ENCODE measurements at regions not wholly inside any gene's neighbourhood (a gene's known extent, or its start where the extent isn't known, plus 50 kb on each side); places are given as distances from the start of the nearest gene placed in this dataset.

DNA sequence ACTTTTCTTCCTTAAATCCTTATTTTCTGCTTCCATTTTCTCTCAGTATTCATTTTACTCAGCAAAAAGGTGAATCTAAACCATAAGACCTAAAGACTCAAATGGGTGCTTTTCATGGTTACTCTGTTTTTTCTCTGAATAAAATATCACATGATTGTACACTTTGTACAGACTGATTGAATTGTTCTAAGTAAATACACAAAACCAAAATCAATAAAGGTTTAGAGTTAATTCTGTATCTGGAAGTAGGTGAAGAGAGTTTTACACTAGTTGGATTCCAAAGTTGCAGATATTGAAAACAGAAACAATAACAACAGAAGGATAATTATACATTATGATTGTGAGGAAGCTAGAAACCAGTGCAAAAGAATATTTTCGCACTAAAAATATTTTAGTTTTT lies 546.2 kb downstream of the TUSC7 start:
- no peaks in the 10 kb centered on the region for H3K4me1 ChIP-seq
- no peaks in the 10 kb centered on the region for H3K9me3 ChIP-seq
- no peak for DNase-seq
- WGBS, 5 donors, result 85 to 94% (median 89%) methylated on average over 1 of the region's 1 CpG
- no peak overlapping the region for H3K27ac ChIP-seq
- no peaks in the 10 kb centered on the region for H3K27me3 ChIP-seq
- no peak overlapping the region for H3K4me3 ChIP-seq
- TF ChIP-seq, protein P1, sequence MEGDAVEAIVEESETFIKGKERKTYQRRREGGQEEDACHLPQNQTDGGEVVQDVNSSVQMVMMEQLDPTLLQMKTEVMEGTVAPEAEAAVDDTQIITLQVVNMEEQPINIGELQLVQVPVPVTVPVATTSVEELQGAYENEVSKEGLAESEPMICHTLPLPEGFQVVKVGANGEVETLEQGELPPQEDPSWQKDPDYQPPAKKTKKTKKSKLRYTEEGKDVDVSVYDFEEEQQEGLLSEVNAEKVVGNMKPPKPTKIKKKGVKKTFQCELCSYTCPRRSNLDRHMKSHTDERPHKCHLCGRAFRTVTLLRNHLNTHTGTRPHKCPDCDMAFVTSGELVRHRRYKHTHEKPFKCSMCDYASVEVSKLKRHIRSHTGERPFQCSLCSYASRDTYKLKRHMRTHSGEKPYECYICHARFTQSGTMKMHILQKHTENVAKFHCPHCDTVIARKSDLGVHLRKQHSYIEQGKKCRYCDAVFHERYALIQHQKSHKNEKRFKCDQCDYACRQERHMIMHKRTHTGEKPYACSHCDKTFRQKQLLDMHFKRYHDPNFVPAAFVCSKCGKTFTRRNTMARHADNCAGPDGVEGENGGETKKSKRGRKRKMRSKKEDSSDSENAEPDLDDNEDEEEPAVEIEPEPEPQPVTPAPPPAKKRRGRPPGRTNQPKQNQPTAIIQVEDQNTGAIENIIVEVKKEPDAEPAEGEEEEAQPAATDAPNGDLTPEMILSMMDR (IDR thresholded peaks at IDR 0.05), result no peak
- TF ChIP-seq POLR2A (IDR thresholded peaks at IDR 0.05) (no peak), POLR2AphosphoS5 (IDR thresholded peaks at IDR 0.05) (no peak), EP300 (IDR thresholded peaks at IDR 0.05) (no peak)
- intact Hi-C loops (cut with DNase I; ENCODE audit: low total_unique reads), result no loop called here
- no peaks in the 10 kb centered on the region for H3K36me3 ChIP-seq

DNA sequence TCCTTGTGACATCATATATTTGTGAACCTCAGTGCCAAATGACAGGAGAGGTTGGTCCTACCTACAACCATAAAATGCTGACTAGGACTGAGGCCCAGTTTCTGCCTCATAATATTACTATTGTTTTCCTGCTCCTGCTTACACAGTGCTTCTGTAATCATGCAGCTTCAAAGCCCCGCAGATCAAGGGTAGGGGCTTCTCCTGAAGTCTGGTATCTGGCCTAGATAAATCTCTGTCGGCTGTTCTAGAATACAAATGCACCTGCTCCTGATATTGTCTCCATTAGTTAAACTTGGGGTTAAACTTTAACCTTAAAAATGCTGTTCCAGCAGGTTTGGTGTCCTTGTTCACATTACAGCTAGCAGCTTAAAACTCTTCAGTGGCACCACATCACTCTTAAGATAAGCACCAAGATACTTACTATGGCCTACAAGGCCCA lies 552.4 kb downstream of the TUSC7 start:
- DNase-seq, result peak in 1 of 2 donors; percentile 69
- peaks cover 0 to 8% (median 0%) of the 10 kb centered on the region in 4 donors for H3K4me1 ChIP-seq
- WGBS, 5 donors, result 9 to 56% (median 29%) methylated on average over 2 of the region's 2 CpGs
- H3K9me3 ChIP-seq, result no peaks in the 10 kb centered on the region
- intact Hi-C loops (cut with DNase I; ENCODE audit: low total_unique reads), result no loop called here
- H3K27ac ChIP-seq, result no peak overlapping the region
- TF ChIP-seq EP300 (IDR thresholded peaks at IDR 0.05) (no peak), POLR2AphosphoS5 (IDR thresholded peaks at IDR 0.05) (no peak), POLR2A (IDR thresholded peaks at IDR 0.05) (no peak)
- TF ChIP-seq, protein P1 (IDR thresholded peaks at IDR 0.05), result no peak
- no peak overlapping the region for H3K4me3 ChIP-seq
- H3K36me3 ChIP-seq, result no peaks in the 10 kb centered on the region
- H3K27me3 ChIP-seq, result no peaks in the 10 kb centered on the region

DNA sequence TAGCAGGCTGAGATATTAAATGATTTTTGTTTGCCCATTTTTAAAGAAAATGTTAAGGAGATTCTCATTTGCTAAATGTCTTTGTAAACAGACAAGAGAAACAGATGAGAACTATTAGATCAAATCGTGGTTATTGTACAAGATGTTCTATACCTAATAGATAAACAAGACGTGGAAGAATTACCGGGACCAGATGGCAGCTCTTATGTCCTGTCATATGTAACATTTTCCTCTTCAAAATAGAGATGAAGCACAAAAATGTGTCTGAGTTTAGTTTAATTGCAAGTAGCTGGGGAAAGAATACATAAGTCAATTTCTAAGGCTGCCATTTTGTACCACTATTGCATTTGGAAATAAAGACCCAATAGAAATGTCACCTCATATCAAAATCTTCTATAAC lies 553.7 kb downstream of the TUSC7 start:
- intact Hi-C loops (cut with DNase I; ENCODE audit: low total_unique reads), result no loop called here
- WGBS, 5 donors, result 69 to 78% (median 72%) methylated on average over 3 of the region's 3 CpGs
- TF ChIP-seq POLR2AphosphoS5 (IDR thresholded peaks at IDR 0.05) (no peak), POLR2A (IDR thresholded peaks at IDR 0.05) (no peak), EP300 (IDR thresholded peaks at IDR 0.05) (no peak)
- TF ChIP-seq, protein P1 (IDR thresholded peaks at IDR 0.05), result no peak
- H3K27ac ChIP-seq, result no peak overlapping the region
- H3K27me3 ChIP-seq, result no peaks in the 10 kb centered on the region
- H3K4me3 ChIP-seq, result no peak overlapping the region
- H3K4me1 ChIP-seq, result peaks cover 0 to 8% (median 0%) of the 10 kb centered on the region in 4 donors
- H3K36me3 ChIP-seq, result no peaks in the 10 kb centered on the region
- DNase-seq, result no peak
- H3K9me3 ChIP-seq, result no peaks in the 10 kb centered on the region

DNA sequence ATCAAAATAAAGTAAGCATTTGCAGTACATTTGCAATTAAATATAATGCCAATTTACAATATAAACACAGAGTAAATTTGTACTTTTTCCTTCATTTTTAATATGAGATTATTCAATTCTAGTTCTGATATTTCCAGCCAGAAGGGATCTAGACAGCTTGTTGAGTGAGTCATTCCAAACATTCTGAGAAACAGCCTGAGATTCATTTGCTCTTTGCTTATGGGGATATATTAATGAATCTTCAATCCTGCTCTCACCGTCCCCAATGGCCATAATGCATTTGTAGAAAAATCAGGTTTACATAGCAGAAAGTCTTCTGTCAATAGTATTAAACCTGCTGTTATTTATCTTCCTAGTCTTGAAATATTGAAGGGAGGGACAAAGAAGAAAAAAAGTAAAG lies 554.2 kb downstream of the TUSC7 start:
- no peak overlapping the region for H3K27ac ChIP-seq
- WGBS, 5 donors, result 55 to 76% (median 63%) methylated on average over 1 of the region's 1 CpG
- H3K9me3 ChIP-seq, result no peaks in the 10 kb centered on the region
- intact Hi-C loops (cut with DNase I; ENCODE audit: low total_unique reads), result no loop called here
- TF ChIP-seq, protein P1 (IDR thresholded peaks at IDR 0.05), result no peak
- no peak for TF ChIP-seq POLR2AphosphoS5 (IDR thresholded peaks at IDR 0.05)
- TF ChIP-seq POLR2A (IDR thresholded peaks at IDR 0.05), result no peak
- TF ChIP-seq EP300 (IDR thresholded peaks at IDR 0.05), result no peak
- no peaks in the 10 kb centered on the region for H3K36me3 ChIP-seq
- DNase-seq, result no peak
- no peak overlapping the region for H3K4me3 ChIP-seq
- peaks cover 0 to 8% (median 0%) of the 10 kb centered on the region in 4 donors for H3K4me1 ChIP-seq
- H3K27me3 ChIP-seq, result no peaks in the 10 kb centered on the region
